ENCODE measurements at regions not wholly inside any gene's neighbourhood (a gene's known extent, or its start where the extent isn't known, plus 50 kb on each side); places are given as distances from the start of the nearest gene placed in this dataset.

- Mint-ChIP-seq H3K4me3 (ENCODE audit: unreplicated experiment) (no peak overlapping the region), H3K36me3 (ENCODE audit: unreplicated experiment) (peaks cover 4% of the 10 kb centered on the region), H3K9me3 (ENCODE audit: unreplicated experiment) (peaks cover 2% of the 10 kb centered on the region), H3K27me3 (ENCODE audit: unreplicated experiment) (no peaks in the 10 kb centered on the region), H3K4me1 (ENCODE audit: low read depth, unreplicated experiment) (no peaks in the 10 kb centered on the region), H3K27ac (ENCODE audit: unreplicated experiment) (no peak overlapping the region)
- no peak for DNase-seq
- TF ChIP-seq, protein P1, sequence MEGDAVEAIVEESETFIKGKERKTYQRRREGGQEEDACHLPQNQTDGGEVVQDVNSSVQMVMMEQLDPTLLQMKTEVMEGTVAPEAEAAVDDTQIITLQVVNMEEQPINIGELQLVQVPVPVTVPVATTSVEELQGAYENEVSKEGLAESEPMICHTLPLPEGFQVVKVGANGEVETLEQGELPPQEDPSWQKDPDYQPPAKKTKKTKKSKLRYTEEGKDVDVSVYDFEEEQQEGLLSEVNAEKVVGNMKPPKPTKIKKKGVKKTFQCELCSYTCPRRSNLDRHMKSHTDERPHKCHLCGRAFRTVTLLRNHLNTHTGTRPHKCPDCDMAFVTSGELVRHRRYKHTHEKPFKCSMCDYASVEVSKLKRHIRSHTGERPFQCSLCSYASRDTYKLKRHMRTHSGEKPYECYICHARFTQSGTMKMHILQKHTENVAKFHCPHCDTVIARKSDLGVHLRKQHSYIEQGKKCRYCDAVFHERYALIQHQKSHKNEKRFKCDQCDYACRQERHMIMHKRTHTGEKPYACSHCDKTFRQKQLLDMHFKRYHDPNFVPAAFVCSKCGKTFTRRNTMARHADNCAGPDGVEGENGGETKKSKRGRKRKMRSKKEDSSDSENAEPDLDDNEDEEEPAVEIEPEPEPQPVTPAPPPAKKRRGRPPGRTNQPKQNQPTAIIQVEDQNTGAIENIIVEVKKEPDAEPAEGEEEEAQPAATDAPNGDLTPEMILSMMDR (IDR thresholded peaks at IDR 0.05; ENCODE audit: partially characterized antibody, unreplicated experiment): no peak
Measured at GRCh38 chr20:51978070-51978501, 175.8 kb upstream of the SALL4 start.

DNA sequence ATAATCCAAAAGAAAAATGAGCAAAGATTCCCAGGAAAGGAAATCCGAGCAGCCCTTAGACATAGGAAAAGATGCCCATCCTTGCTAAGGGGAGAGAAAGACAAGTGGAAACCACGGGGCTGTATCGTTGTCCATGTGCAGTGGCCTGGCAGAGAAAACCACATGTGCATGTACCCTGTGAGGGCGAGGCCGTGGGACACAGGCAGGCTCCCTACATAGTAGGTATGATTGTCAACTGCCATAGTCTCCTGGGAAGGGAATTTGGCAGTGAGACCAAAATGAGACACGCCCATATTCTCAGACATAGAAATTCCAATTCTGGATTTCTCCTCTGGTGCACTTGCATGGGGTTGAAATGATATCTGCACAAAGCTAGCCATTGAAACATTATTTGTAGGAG, 169.7 kb upstream of the SALL4 start:
- no peak overlapping the region for H3K4me3 Mint-ChIP-seq (ENCODE audit: unreplicated experiment)
- peaks cover 2% of the 10 kb centered on the region for H3K27me3 Mint-ChIP-seq (ENCODE audit: unreplicated experiment)
- peaks cover 1% of the 10 kb centered on the region for H3K36me3 Mint-ChIP-seq (ENCODE audit: unreplicated experiment)
- DNase-seq: no peak
- H3K9me3 Mint-ChIP-seq (ENCODE audit: unreplicated experiment): no peaks in the 10 kb centered on the region
- H3K27ac Mint-ChIP-seq (ENCODE audit: unreplicated experiment): peak overlapping the region; percentile 24
- TF ChIP-seq, protein P1 (IDR thresholded peaks at IDR 0.05; ENCODE audit: partially characterized antibody, unreplicated experiment): no peak
- peaks cover 11% of the 10 kb centered on the region for H3K4me1 Mint-ChIP-seq (ENCODE audit: low read depth, unreplicated experiment)

DNA sequence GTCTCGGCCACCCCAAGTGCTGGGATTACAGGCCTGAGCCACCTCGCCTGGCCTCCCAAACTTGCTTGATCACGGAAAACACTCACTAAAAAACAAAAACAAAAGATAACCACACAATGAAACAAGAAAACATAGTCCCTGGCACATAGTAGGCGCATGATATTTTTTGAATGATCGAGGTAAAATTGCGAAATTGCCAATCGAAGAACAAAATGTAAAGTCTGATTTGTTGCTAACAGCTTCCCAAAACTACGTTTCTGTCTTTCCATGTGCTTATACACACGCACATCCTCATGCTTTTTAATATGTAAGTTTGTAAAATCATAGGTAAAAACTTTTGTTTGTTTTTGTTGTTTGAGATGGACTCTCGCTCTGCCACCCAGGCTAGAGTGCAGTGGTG, 168.5 kb upstream of the SALL4 start:
- H3K4me1 Mint-ChIP-seq (ENCODE audit: low read depth, unreplicated experiment): peaks cover 11% of the 10 kb centered on the region
- DNase-seq: no peak
- TF ChIP-seq, protein P1 (IDR thresholded peaks at IDR 0.05; ENCODE audit: partially characterized antibody, unreplicated experiment): no peak
- no peaks in the 10 kb centered on the region for H3K9me3 Mint-ChIP-seq (ENCODE audit: unreplicated experiment)
- H3K27ac Mint-ChIP-seq (ENCODE audit: unreplicated experiment): no peak overlapping the region
- H3K27me3 Mint-ChIP-seq (ENCODE audit: unreplicated experiment): peaks cover 2% of the 10 kb centered on the region
- H3K4me3 Mint-ChIP-seq (ENCODE audit: unreplicated experiment): no peak overlapping the region
- H3K36me3 Mint-ChIP-seq (ENCODE audit: unreplicated experiment): no peaks in the 10 kb centered on the region

- Mint-ChIP-seq H3K4me1 (ENCODE audit: low read depth, unreplicated experiment) (peaks cover 11% of the 10 kb centered on the region), H3K4me3 (ENCODE audit: unreplicated experiment) (no peak overlapping the region), H3K9me3 (ENCODE audit: unreplicated experiment) (no peaks in the 10 kb centered on the region), H3K27ac (ENCODE audit: unreplicated experiment) (no peak overlapping the region), H3K36me3 (ENCODE audit: unreplicated experiment) (no peaks in the 10 kb centered on the region), H3K27me3 (ENCODE audit: unreplicated experiment) (peaks cover 2% of the 10 kb centered on the region)
- no peak for DNase-seq
- TF ChIP-seq, protein P1 (IDR thresholded peaks at IDR 0.05; ENCODE audit: partially characterized antibody, unreplicated experiment): no peak
Measured at GRCh38 chr20:51969191-51969590, 166.9 kb upstream of the SALL4 start.

- Mint-ChIP-seq H3K9me3 (ENCODE audit: unreplicated experiment) (no peaks in the 10 kb centered on the region), H3K4me3 (ENCODE audit: unreplicated experiment) (no peak overlapping the region), H3K27ac (ENCODE audit: unreplicated experiment) (no peak overlapping the region), H3K4me1 (ENCODE audit: low read depth, unreplicated experiment) (peaks cover 11% of the 10 kb centered on the region), H3K27me3 (ENCODE audit: unreplicated experiment) (peaks cover 2% of the 10 kb centered on the region), H3K36me3 (ENCODE audit: unreplicated experiment) (no peaks in the 10 kb centered on the region)
- TF ChIP-seq, protein P1 (IDR thresholded peaks at IDR 0.05; ENCODE audit: partially characterized antibody, unreplicated experiment): no peak
- no peak for DNase-seq
Measured at GRCh38 chr20:51968151-51968550, 165.8 kb upstream of the SALL4 start.

Data from glutamatergic neuron (in vitro differentiated cells).